ENCODE measurements at regions not wholly inside any gene's neighbourhood (a gene's known extent, or its start where the extent isn't known, plus 50 kb on each side); places are given as distances from the start of the nearest gene placed in this dataset.

DNA sequence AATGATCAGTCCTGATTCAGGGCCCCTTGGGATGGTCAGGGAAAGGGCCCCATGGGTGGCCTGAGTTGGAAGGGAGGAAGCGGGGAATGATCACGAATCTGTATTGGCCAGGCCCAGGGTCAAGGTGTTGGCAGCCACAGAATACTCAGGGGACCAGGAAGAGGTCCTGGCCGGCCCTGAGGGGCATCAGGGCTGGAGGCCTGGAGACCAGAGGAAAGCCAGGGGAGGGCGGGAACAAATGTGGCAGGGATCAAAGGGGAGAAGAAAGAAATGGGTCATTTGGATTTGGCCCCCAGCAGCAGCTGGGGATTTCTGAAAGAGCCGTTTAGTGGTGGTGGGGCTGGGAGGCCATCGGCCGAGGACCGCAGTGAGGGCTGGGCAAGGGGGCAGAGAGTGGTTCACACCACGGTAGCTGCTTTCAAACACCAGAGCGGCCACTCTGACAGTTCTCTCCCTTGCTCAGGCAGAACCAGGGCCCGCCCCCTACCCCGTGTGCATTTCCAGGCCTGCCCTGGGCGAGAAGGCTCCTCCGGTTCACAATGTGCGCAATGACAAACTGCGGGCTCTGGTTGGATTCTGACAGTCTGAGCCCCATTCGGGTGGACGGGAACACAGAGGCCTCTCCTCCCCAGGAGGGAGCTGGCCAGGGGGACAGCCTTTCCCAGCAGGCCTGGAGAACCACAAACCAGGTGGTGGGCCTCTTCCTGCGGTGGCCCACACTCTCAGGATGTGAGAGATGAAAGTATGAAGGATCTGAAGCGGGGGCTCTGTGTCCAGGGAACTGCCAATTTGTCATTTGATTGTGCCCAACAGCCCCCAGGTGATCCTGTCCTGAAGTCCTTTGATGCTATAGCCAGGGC lies 220.3 kb upstream of the IER5L start:
- Histone ChIP-seq H3K4me1 (ENCODE audit: control insufficient read depth in 1 of 2, low read depth in 2 of 2) (peaks cover 4 to 16% of the 10 kb centered on the region in 2 donors), H3K4me3 (no peak overlapping the region), H3K27me3 (replicated peaks; ENCODE audit: insufficient read depth) (no peaks in the 10 kb centered on the region), H3K27ac (no peak overlapping the region), H3K36me3 (no peaks in the 10 kb centered on the region), H3K9me3 (no peaks in the 10 kb centered on the region)
- DNase-seq (ENCODE audit: low spot score) (no peak), ATAC-seq (ENCODE audit: insufficient number of reproducible peaks, low FRiP score, low read depth) (no peak)
- TF ChIP-seq, protein P1, sequence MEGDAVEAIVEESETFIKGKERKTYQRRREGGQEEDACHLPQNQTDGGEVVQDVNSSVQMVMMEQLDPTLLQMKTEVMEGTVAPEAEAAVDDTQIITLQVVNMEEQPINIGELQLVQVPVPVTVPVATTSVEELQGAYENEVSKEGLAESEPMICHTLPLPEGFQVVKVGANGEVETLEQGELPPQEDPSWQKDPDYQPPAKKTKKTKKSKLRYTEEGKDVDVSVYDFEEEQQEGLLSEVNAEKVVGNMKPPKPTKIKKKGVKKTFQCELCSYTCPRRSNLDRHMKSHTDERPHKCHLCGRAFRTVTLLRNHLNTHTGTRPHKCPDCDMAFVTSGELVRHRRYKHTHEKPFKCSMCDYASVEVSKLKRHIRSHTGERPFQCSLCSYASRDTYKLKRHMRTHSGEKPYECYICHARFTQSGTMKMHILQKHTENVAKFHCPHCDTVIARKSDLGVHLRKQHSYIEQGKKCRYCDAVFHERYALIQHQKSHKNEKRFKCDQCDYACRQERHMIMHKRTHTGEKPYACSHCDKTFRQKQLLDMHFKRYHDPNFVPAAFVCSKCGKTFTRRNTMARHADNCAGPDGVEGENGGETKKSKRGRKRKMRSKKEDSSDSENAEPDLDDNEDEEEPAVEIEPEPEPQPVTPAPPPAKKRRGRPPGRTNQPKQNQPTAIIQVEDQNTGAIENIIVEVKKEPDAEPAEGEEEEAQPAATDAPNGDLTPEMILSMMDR (IDR thresholded peaks at IDR 0.05), result no peak

GRCh38 chr9:129397335-129397734 lies 219.3 kb upstream of the IER5L start:
- DNase-seq (ENCODE audit: low spot score), result no peak
- Histone ChIP-seq H3K9me3 (no peaks in the 10 kb centered on the region), H3K4me3 (no peak overlapping the region), H3K27ac (no peak overlapping the region), H3K36me3 (no peaks in the 10 kb centered on the region), H3K27me3 (replicated peaks; ENCODE audit: insufficient read depth) (no peaks in the 10 kb centered on the region), H3K4me1 (ENCODE audit: control insufficient read depth in 1 of 2, low read depth in 2 of 2) (peaks cover 2 to 7% of the 10 kb centered on the region in 2 donors)
- TF ChIP-seq, protein P1 (IDR thresholded peaks at IDR 0.05), result no peak
- ATAC-seq (ENCODE audit: insufficient number of reproducible peaks, low FRiP score, low read depth), result no peak

DNA sequence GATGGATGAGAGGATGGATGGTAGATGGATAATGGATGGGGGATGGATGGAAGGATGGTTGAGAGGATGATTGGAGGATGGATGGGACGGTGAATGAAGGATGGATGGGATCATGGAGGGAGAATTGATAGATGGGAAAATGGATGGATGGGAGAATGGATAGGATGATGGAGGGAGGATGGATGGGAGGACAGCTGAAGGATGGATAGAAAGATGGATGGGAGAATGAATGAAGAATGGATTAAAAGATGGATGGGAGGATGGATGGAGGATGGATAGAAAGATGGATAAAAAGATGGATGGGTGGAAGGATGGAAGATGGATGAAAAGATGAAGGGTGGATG lies 218.3 kb upstream of the IER5L start:
- Histone ChIP-seq H3K27me3 (replicated peaks; ENCODE audit: insufficient read depth) (no peaks in the 10 kb centered on the region), H3K4me1 (ENCODE audit: control insufficient read depth in 1 of 2, low read depth in 2 of 2) (no peaks in the 10 kb centered on the region), H3K9me3 (no peaks in the 10 kb centered on the region), H3K36me3 (no peaks in the 10 kb centered on the region), H3K27ac (no peak overlapping the region), H3K4me3 (no peak overlapping the region)
- DNase-seq (ENCODE audit: low spot score) (no peak), ATAC-seq (ENCODE audit: insufficient number of reproducible peaks, low FRiP score, low read depth) (no peak)
- TF ChIP-seq, protein P1 (IDR thresholded peaks at IDR 0.05), result no peak

DNA sequence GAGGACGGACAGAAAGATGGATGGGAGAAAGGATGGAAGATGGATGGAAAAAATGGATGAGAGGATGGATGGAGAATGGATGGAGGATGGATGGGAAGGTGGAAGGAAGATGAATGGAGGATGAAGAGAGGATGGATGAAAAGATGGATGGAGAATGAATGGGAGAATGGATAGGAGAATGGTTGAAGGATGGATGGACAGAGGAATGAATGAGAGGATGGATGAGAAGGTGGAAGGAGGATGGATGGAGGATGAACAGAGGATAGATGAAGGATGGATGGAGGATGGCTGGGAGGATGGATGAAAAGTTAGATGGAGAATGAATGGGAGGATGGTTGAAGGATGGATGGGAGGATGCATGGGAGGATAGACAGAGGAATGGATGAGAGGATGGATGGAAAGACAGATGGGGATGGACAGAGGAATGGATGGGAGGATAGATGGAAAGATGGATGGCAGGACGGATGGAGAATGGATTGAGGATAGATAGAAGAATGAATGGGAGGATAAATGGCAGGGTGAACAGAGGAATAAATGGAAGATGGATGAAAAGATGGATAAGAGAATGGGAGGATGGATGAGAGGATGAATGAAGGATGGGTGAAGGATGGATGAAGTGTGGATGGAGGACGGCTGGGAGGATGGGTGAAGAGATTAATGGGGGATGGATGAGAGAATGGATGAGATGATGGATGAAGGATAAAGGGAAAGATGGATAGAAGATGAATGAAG lies 217.7 kb upstream of the IER5L start:
- TF ChIP-seq, protein P1 (IDR thresholded peaks at IDR 0.05), result no peak
- Histone ChIP-seq H3K9me3 (no peaks in the 10 kb centered on the region), H3K4me3 (no peak overlapping the region), H3K27me3 (replicated peaks; ENCODE audit: insufficient read depth) (no peaks in the 10 kb centered on the region), H3K36me3 (no peaks in the 10 kb centered on the region), H3K4me1 (ENCODE audit: control insufficient read depth in 1 of 2, low read depth in 2 of 2) (no peaks in the 10 kb centered on the region), H3K27ac (no peak overlapping the region)
- DNase-seq (ENCODE audit: low spot score), result no peak
- no peak for ATAC-seq (ENCODE audit: insufficient number of reproducible peaks, low FRiP score, low read depth)

DNA sequence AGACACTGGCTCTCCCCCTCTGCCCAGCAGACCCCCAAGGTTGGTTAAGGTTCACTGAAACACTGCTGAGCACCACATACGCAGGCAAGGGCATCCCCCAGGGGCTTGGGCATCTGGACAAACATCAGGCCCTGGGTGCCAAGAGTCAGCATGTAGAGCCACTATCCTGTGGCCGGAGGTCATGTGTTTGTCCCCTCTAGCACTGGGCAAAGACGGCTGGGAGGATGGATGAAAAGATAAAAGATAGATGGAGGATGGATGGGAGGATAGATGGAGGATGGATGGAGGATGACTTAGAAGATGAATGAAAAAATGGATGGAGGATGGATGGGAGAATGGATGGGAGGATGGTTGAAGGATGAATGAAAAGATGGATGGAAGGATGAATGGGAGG lies 216.8 kb upstream of the IER5L start:
- no peaks in the 10 kb centered on the region for H3K36me3 ChIP-seq
- H3K9me3 ChIP-seq, result no peaks in the 10 kb centered on the region
- TF ChIP-seq, protein P1 (IDR thresholded peaks at IDR 0.05), result no peak
- ATAC-seq (ENCODE audit: insufficient number of reproducible peaks, low FRiP score, low read depth), result no peak
- DNase-seq (ENCODE audit: low spot score), result no peak
- H3K27ac ChIP-seq, result no peak overlapping the region
- H3K27me3 ChIP-seq (replicated peaks; ENCODE audit: insufficient read depth), result no peaks in the 10 kb centered on the region
- H3K4me1 ChIP-seq (ENCODE audit: control insufficient read depth in 1 of 2, low read depth in 2 of 2), result no peaks in the 10 kb centered on the region
- H3K4me3 ChIP-seq, result no peak overlapping the region
